ENCODE measurements at regions not wholly inside any gene's neighbourhood (a gene's known extent, or its start where the extent isn't known, plus 50 kb on each side); places are given as distances from the start of the nearest gene placed in this dataset.

- TF ChIP-seq POLR2A (IDR thresholded peaks at IDR 0.05; ENCODE audit: borderline replicate concordance, extremely low read depth, insufficient read depth, insufficient read length): no peak
- no peak for TF ChIP-seq EZH2phosphoT487 (IDR thresholded peaks at IDR 0.05; ENCODE audit: borderline replicate concordance)
- no peak for TF ChIP-seq CTCF (IDR thresholded peaks at IDR 0.05 in 2 of 3, conservative IDR thresholded peaks at IDR 0.05 in 1 of 3; ENCODE audit: borderline replicate concordance in 1 of 3, insufficient read depth in 1 of 3, low read depth in 2 of 3, low read length in 2 of 3)
- no peak for TF ChIP-seq EZH2 (IDR thresholded peaks at IDR 0.05)
- no peak for TF ChIP-seq ZFX (IDR thresholded peaks at IDR 0.05)
- no peak for TF ChIP-seq ATF3 (IDR thresholded peaks at IDR 0.05)
- TF ChIP-seq EGR1 (IDR thresholded peaks at IDR 0.05; ENCODE audit: low read depth): no peak
- TF ChIP-seq MAX (IDR thresholded peaks at IDR 0.05): no peak
- TF ChIP-seq ZNF274 (IDR thresholded peaks at IDR 0.05; ENCODE audit: low read depth, low read length): no peak
- TF ChIP-seq RAD21 (IDR thresholded peaks at IDR 0.05; ENCODE audit: low read depth): no peak
These were observed 70.8 kb downstream of the TMEM200C start for GRCh38 chr18:5824370-5824984.
